ENCODE measurements at regions not wholly inside any gene's neighbourhood (a gene's known extent, or its start where the extent isn't known, plus 50 kb on each side); places are given as distances from the start of the nearest gene placed in this dataset.

GRCh38 chr1:119275145-119276134 lies 93.1 kb upstream of the HAO2 start:
- Mint-ChIP-seq H3K27me3 (peaks cover 22% of the 10 kb centered on the region), H3K9me3 (no peaks in the 10 kb centered on the region), H3K4me1 (ENCODE audit: low read depth) (no peaks in the 10 kb centered on the region), H3K4me3 (no peak overlapping the region), H3K27ac (no peak overlapping the region), H3K36me3 (ENCODE audit: low read depth) (no peaks in the 10 kb centered on the region)

- Mint-ChIP-seq H3K9me3 (no peaks in the 10 kb centered on the region), H3K4me1 (ENCODE audit: low read depth) (no peaks in the 10 kb centered on the region), H3K36me3 (ENCODE audit: low read depth) (no peaks in the 10 kb centered on the region), H3K4me3 (no peak overlapping the region), H3K27me3 (peaks cover 23% of the 10 kb centered on the region), H3K27ac (no peak overlapping the region)
These were observed 92.0 kb upstream of the HAO2 start for GRCh38 chr1:119276558-119276957.

- Mint-ChIP-seq H3K36me3 (ENCODE audit: low read depth) (no peaks in the 10 kb centered on the region), H3K27ac (no peak overlapping the region), H3K27me3 (peaks cover 14% of the 10 kb centered on the region), H3K9me3 (no peaks in the 10 kb centered on the region), H3K4me3 (no peak overlapping the region), H3K4me1 (ENCODE audit: low read depth) (no peaks in the 10 kb centered on the region)
These were observed 88.9 kb upstream of the HAO2 start for GRCh38 chr1:119279456-119280381.

GRCh38 chr1:119285482-119285881 lies 83.1 kb upstream of the HAO2 start:
- no peaks in the 10 kb centered on the region for H3K9me3 Mint-ChIP-seq
- H3K4me1 Mint-ChIP-seq (ENCODE audit: low read depth) = no peaks in the 10 kb centered on the region
- no peak overlapping the region for H3K27ac Mint-ChIP-seq
- peaks cover 17% of the 10 kb centered on the region for H3K27me3 Mint-ChIP-seq
- H3K4me3 Mint-ChIP-seq = no peak overlapping the region
- no peaks in the 10 kb centered on the region for H3K36me3 Mint-ChIP-seq (ENCODE audit: low read depth)

GRCh38 chr1:119286587-119287181 lies 81.9 kb upstream of the HAO2 start:
- Mint-ChIP-seq H3K27ac (no peak overlapping the region), H3K27me3 (peaks cover 11% of the 10 kb centered on the region), H3K36me3 (ENCODE audit: low read depth) (no peaks in the 10 kb centered on the region), H3K9me3 (no peaks in the 10 kb centered on the region), H3K4me3 (no peak overlapping the region), H3K4me1 (ENCODE audit: low read depth) (no peaks in the 10 kb centered on the region)

GRCh38 chr1:119288751-119289150 lies 79.8 kb upstream of the HAO2 start:
- H3K4me1 Mint-ChIP-seq (ENCODE audit: low read depth) = no peaks in the 10 kb centered on the region
- H3K4me3 Mint-ChIP-seq = no peak overlapping the region
- H3K36me3 Mint-ChIP-seq (ENCODE audit: low read depth) = no peaks in the 10 kb centered on the region
- H3K27ac Mint-ChIP-seq = no peak overlapping the region
- peaks cover 11% of the 10 kb centered on the region for H3K27me3 Mint-ChIP-seq
- H3K9me3 Mint-ChIP-seq = no peaks in the 10 kb centered on the region

- no peak overlapping the region for H3K4me3 Mint-ChIP-seq
- H3K27me3 Mint-ChIP-seq = peaks cover 11% of the 10 kb centered on the region
- H3K4me1 Mint-ChIP-seq (ENCODE audit: low read depth) = peaks cover 10% of the 10 kb centered on the region
- H3K9me3 Mint-ChIP-seq = no peaks in the 10 kb centered on the region
- no peaks in the 10 kb centered on the region for H3K36me3 Mint-ChIP-seq (ENCODE audit: low read depth)
- no peak overlapping the region for H3K27ac Mint-ChIP-seq
These were observed 78.3 kb upstream of the HAO2 start for GRCh38 chr1:119290297-119290696.

- Mint-ChIP-seq H3K9me3 (no peaks in the 10 kb centered on the region), H3K27ac (no peak overlapping the region), H3K4me3 (no peak overlapping the region), H3K4me1 (ENCODE audit: low read depth) (peaks cover 10% of the 10 kb centered on the region), H3K27me3 (peaks cover 9% of the 10 kb centered on the region), H3K36me3 (ENCODE audit: low read depth) (no peaks in the 10 kb centered on the region)
These were observed 76.9 kb upstream of the HAO2 start for GRCh38 chr1:119291611-119292206.

GRCh38 chr1:119293797-119294196 lies 74.8 kb upstream of the HAO2 start:
- Mint-ChIP-seq H3K4me3 (no peak overlapping the region), H3K36me3 (ENCODE audit: low read depth) (no peaks in the 10 kb centered on the region), H3K9me3 (no peaks in the 10 kb centered on the region), H3K27ac (no peak overlapping the region), H3K4me1 (ENCODE audit: low read depth) (peaks cover 10% of the 10 kb centered on the region), H3K27me3 (peaks cover 7% of the 10 kb centered on the region)

- Mint-ChIP-seq H3K9me3 (no peaks in the 10 kb centered on the region), H3K4me1 (ENCODE audit: low read depth) (peaks cover 10% of the 10 kb centered on the region), H3K27me3 (peaks cover 10% of the 10 kb centered on the region), H3K4me3 (no peak overlapping the region), H3K36me3 (ENCODE audit: low read depth) (no peaks in the 10 kb centered on the region), H3K27ac (no peak overlapping the region)
These were observed 74.4 kb upstream of the HAO2 start for GRCh38 chr1:119294199-119294598.

GRCh38 chr1:119294722-119295121 lies 73.9 kb upstream of the HAO2 start:
- Mint-ChIP-seq H3K27ac (no peak overlapping the region), H3K27me3 (peaks cover 13% of the 10 kb centered on the region), H3K4me3 (no peak overlapping the region), H3K36me3 (ENCODE audit: low read depth) (no peaks in the 10 kb centered on the region), H3K9me3 (no peaks in the 10 kb centered on the region), H3K4me1 (ENCODE audit: low read depth) (peaks cover 10% of the 10 kb centered on the region)

- no peak overlapping the region for H3K4me3 Mint-ChIP-seq
- no peak overlapping the region for H3K27ac Mint-ChIP-seq
- no peaks in the 10 kb centered on the region for H3K9me3 Mint-ChIP-seq
- H3K36me3 Mint-ChIP-seq (ENCODE audit: low read depth) = no peaks in the 10 kb centered on the region
- H3K4me1 Mint-ChIP-seq (ENCODE audit: low read depth) = peaks cover 10% of the 10 kb centered on the region
- peaks cover 23% of the 10 kb centered on the region for H3K27me3 Mint-ChIP-seq
These were observed 69.8 kb upstream of the HAO2 start for GRCh38 chr1:119298687-119299303.

GRCh38 chr1:119302011-119302410 lies 66.6 kb upstream of the HAO2 start:
- Mint-ChIP-seq H3K9me3 (no peaks in the 10 kb centered on the region), H3K27me3 (peaks cover 33% of the 10 kb centered on the region), H3K4me1 (ENCODE audit: low read depth) (no peaks in the 10 kb centered on the region), H3K36me3 (ENCODE audit: low read depth) (no peaks in the 10 kb centered on the region), H3K27ac (no peak overlapping the region), H3K4me3 (no peak overlapping the region)

GRCh38 chr1:119308130-119308700 lies 60.4 kb upstream of the HAO2 start:
- H3K4me3 Mint-ChIP-seq = no peak overlapping the region
- H3K36me3 Mint-ChIP-seq (ENCODE audit: low read depth) = no peaks in the 10 kb centered on the region
- H3K27ac Mint-ChIP-seq = no peak overlapping the region
- no peaks in the 10 kb centered on the region for H3K4me1 Mint-ChIP-seq (ENCODE audit: low read depth)
- H3K27me3 Mint-ChIP-seq = peaks cover 51% of the 10 kb centered on the region
- no peaks in the 10 kb centered on the region for H3K9me3 Mint-ChIP-seq
